GM23248 (cell line): ENCODE measurements at regions not wholly inside any gene's neighbourhood (a gene's known extent, or its start where the extent isn't known, plus 50 kb on each side); places are given as distances from the start of the nearest gene placed in this dataset.

Experiments
- EZH2 ChIP-seq: fragments of 200-600 bp; sonication (generic); IDR thresholded peaks from 2 replicates; pipeline ENCODE4 v1.6.1; 2018; ENCODE audit warnings: antibody characterized with exemption, mild to moderate bottlenecking; ENCODE audit not compliant: insufficient read depth, poor library complexity, severe bottlenecking
- EZH2phosphoT487 ChIP-seq: fragments of 200-600 bp; sonication (generic); IDR thresholded peaks from 2 replicates; pipeline ENCODE4 v1.6.1; 2018; ENCODE audit warnings: antibody characterized with exemption, moderate library complexity, mild to moderate bottlenecking, low read depth; ENCODE audit not compliant: insufficient read depth

DNA sequence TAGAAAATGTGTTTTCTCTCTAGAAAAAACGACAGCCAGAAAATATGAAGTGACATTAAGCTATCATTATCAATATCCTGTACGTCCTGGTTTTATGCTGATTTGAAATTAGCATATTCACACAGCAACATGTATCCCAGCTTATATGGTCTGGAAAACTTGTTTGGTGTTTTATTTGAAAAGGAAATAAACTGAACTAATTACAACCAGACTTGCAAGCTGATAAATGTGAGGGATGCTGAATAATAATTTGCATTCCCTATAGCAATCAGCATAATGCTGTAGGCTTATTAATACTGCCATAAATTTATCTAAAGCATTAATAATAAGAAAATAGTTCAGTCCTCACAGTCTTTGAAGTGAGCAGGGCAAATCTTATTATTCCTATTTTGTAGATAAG lies 336.9 kb upstream of the UMPS start:
- TF ChIP-seq EZH2: no peak
- TF ChIP-seq EZH2phosphoT487: no peak
